ENCODE measurements at regions not wholly inside any gene's neighbourhood (a gene's known extent, or its start where the extent isn't known, plus 50 kb on each side); places are given as distances from the start of the nearest gene placed in this dataset.

DNA sequence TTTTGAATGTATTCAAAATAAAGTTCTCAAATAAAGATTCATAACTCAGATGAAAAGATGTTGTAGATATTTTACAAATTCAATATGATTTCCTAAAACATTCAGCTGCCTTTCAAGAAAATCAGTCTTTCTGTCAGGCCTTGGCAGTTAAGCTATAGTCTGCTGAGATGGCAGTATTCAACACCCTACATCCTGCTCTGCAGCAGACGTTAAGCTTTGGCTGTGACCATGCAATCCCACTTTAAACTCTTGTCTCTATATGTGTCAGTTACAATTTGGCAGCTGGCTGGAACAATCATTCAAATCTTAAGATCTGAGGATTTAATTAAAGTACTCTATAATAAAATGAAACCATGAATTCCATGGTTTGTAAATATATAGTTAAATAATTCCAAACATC is 567.3 kb upstream of the ZNF804A start:
- H3K27ac ChIP-seq (ENCODE audit: low read depth), result no peak overlapping the region
- no peak overlapping the region for H2AFZ ChIP-seq
- no peak overlapping the region for H3K27ac Mint-ChIP-seq
- no peak for TF ChIP-seq JUNB (IDR thresholded peaks at IDR 0.05; ENCODE audit: unreplicated experiment)
- TF ChIP-seq, protein P1, sequence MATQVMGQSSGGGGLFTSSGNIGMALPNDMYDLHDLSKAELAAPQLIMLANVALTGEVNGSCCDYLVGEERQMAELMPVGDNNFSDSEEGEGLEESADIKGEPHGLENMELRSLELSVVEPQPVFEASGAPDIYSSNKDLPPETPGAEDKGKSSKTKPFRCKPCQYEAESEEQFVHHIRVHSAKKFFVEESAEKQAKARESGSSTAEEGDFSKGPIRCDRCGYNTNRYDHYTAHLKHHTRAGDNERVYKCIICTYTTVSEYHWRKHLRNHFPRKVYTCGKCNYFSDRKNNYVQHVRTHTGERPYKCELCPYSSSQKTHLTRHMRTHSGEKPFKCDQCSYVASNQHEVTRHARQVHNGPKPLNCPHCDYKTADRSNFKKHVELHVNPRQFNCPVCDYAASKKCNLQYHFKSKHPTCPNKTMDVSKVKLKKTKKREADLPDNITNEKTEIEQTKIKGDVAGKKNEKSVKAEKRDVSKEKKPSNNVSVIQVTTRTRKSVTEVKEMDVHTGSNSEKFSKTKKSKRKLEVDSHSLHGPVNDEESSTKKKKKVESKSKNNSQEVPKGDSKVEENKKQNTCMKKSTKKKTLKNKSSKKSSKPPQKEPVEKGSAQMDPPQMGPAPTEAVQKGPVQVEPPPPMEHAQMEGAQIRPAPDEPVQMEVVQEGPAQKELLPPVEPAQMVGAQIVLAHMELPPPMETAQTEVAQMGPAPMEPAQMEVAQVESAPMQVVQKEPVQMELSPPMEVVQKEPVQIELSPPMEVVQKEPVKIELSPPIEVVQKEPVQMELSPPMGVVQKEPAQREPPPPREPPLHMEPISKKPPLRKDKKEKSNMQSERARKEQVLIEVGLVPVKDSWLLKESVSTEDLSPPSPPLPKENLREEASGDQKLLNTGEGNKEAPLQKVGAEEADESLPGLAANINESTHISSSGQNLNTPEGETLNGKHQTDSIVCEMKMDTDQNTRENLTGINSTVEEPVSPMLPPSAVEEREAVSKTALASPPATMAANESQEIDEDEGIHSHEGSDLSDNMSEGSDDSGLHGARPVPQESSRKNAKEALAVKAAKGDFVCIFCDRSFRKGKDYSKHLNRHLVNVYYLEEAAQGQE (IDR thresholded peaks at IDR 0.05; ENCODE audit: unreplicated experiment), result no peak
- no peak for TF ChIP-seq CREB1 (CRISPR knock-in tag; IDR thresholded peaks at IDR 0.05; ENCODE audit: low read depth)
- no peak for TF ChIP-seq EZH2 (IDR thresholded peaks at IDR 0.05; ENCODE audit: low read depth, unreplicated experiment)
- no peak for TF ChIP-seq POLR2AphosphoS5 (IDR thresholded peaks at IDR 0.05; ENCODE audit: low read depth)
- TF ChIP-seq, protein P2, sequence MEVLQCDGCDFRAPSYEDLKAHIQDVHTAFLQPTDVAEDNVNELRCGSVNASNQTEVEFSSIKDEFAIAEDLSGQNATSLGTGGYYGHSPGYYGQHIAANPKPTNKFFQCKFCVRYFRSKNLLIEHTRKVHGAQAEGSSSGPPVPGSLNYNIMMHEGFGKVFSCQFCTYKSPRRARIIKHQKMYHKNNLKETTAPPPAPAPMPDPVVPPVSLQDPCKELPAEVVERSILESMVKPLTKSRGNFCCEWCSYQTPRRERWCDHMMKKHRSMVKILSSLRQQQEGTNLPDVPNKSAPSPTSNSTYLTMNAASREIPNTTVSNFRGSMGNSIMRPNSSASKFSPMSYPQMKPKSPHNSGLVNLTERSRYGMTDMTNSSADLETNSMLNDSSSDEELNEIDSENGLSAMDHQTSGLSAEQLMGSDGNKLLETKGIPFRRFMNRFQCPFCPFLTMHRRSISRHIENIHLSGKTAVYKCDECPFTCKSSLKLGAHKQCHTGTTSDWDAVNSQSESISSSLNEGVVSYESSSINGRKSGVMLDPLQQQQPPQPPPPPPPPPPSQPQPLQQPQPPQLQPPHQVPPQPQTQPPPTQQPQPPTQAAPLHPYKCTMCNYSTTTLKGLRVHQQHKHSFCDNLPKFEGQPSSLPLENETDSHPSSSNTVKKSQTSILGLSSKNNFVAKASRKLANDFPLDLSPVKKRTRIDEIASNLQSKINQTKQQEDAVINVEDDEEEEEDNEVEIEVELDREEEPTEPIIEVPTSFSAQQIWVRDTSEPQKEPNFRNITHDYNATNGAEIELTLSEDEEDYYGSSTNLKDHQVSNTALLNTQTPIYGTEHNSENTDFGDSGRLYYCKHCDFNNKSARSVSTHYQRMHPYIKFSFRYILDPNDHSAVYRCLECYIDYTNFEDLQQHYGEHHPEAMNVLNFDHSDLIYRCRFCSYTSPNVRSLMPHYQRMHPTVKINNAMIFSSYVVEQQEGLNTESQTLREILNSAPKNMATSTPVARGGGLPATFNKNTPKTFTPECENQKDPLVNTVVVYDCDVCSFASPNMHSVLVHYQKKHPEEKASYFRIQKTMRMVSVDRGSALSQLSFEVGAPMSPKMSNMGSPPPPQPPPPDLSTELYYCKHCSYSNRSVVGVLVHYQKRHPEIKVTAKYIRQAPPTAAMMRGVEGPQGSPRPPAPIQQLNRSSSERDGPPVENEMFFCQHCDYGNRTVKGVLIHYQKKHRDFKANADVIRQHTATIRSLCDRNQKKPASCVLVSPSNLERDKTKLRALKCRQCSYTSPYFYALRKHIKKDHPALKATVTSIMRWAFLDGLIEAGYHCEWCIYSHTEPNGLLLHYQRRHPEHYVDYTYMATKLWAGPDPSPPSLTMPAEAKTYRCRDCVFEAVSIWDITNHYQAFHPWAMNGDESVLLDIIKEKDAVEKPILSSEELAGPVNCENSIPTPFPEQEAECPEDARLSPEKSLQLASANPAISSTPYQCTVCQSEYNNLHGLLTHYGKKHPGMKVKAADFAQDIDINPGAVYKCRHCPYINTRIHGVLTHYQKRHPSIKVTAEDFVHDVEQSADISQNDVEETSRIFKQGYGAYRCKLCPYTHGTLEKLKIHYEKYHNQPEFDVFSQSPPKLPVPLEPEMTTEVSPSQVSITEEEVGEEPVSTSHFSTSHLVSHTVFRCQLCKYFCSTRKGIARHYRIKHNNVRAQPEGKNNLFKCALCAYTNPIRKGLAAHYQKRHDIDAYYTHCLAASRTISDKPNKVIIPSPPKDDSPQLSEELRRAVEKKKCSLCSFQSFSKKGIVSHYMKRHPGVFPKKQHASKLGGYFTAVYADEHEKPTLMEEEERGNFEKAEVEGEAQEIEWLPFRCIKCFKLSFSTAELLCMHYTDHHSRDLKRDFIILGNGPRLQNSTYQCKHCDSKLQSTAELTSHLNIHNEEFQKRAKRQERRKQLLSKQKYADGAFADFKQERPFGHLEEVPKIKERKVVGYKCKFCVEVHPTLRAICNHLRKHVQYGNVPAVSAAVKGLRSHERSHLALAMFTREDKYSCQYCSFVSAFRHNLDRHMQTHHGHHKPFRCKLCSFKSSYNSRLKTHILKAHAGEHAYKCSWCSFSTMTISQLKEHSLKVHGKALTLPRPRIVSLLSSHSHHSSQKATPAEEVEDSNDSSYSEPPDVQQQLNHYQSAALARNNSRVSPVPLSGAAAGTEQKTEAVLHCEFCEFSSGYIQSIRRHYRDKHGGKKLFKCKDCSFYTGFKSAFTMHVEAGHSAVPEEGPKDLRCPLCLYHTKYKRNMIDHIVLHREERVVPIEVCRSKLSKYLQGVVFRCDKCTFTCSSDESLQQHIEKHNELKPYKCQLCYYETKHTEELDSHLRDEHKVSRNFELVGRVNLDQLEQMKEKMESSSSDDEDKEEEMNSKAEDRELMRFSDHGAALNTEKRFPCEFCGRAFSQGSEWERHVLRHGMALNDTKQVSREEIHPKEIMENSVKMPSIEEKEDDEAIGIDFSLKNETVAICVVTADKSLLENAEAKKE (CRISPR knock-in tag; IDR thresholded peaks at IDR 0.05), result no peak
- TF ChIP-seq, protein P3, sequence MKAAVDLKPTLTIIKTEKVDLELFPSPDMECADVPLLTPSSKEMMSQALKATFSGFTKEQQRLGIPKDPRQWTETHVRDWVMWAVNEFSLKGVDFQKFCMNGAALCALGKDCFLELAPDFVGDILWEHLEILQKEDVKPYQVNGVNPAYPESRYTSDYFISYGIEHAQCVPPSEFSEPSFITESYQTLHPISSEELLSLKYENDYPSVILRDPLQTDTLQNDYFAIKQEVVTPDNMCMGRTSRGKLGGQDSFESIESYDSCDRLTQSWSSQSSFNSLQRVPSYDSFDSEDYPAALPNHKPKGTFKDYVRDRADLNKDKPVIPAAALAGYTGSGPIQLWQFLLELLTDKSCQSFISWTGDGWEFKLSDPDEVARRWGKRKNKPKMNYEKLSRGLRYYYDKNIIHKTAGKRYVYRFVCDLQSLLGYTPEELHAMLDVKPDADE (IDR thresholded peaks at IDR 0.05), result no peak
- TF ChIP-seq ZNF331 (CRISPR knock-in tag; IDR thresholded peaks at IDR 0.05; ENCODE audit: low read depth), result no peak
- TF ChIP-seq STAT1 (IDR thresholded peaks at IDR 0.05; ENCODE audit: unreplicated experiment), result no peak
- TF ChIP-seq EZH2phosphoT487 (IDR thresholded peaks at IDR 0.05; ENCODE audit: unreplicated experiment), result no peak
- TF ChIP-seq NANOG (IDR thresholded peaks at IDR 0.05; ENCODE audit: borderline replicate concordance), result no peak
- TF ChIP-seq, protein P4, sequence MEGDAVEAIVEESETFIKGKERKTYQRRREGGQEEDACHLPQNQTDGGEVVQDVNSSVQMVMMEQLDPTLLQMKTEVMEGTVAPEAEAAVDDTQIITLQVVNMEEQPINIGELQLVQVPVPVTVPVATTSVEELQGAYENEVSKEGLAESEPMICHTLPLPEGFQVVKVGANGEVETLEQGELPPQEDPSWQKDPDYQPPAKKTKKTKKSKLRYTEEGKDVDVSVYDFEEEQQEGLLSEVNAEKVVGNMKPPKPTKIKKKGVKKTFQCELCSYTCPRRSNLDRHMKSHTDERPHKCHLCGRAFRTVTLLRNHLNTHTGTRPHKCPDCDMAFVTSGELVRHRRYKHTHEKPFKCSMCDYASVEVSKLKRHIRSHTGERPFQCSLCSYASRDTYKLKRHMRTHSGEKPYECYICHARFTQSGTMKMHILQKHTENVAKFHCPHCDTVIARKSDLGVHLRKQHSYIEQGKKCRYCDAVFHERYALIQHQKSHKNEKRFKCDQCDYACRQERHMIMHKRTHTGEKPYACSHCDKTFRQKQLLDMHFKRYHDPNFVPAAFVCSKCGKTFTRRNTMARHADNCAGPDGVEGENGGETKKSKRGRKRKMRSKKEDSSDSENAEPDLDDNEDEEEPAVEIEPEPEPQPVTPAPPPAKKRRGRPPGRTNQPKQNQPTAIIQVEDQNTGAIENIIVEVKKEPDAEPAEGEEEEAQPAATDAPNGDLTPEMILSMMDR (conservative IDR thresholded peaks at IDR 0.05; ENCODE audit: low read depth in 2 of 2), result no peak
- TF ChIP-seq ZNF114 (CRISPR knock-in tag; IDR thresholded peaks at IDR 0.05), result no peak
- no peaks in the 10 kb centered on the region for H3K27me3 ChIP-seq (ENCODE audit: insufficient read depth)
- no peak overlapping the region for H3K4me3 ChIP-seq
- no peaks in the 10 kb centered on the region for H3K27me3 Mint-ChIP-seq (ENCODE audit: insufficient read depth, low read depth, poor library complexity)
- no peaks in the 10 kb centered on the region for H3F3A ChIP-seq (replicated peaks; ENCODE audit: low read depth)
- H3K4me1 ChIP-seq (ENCODE audit: insufficient read depth), result no peaks in the 10 kb centered on the region; the same call in 1 of the 2 replicates
- no peak overlapping the region for H3K4me3 Mint-ChIP-seq
- H3K9me2 ChIP-seq (ENCODE audit: insufficient read depth), result no peaks in the 10 kb centered on the region
- DNase-seq (ENCODE audit: low spot score), result no peak
- H3K4me2 ChIP-seq, result no peak overlapping the region
- no peaks in the 10 kb centered on the region for H4K20me1 ChIP-seq (replicated peaks; ENCODE audit: insufficient read depth)
- peaks cover 12% of the 10 kb centered on the region; the same call in 2 of the 3 replicates for H3K4me1 Mint-ChIP-seq
- H3K36me3 Mint-ChIP-seq (ENCODE audit: low read depth), result no peaks in the 10 kb centered on the region
- H3K9me3 Mint-ChIP-seq, result no peaks in the 10 kb centered on the region
- no peaks in the 10 kb centered on the region for H3K36me3 ChIP-seq (ENCODE audit: insufficient read depth)
- H3K79me2 ChIP-seq (replicated peaks; ENCODE audit: insufficient read depth), result no peaks in the 10 kb centered on the region
- ATAC-seq, result peak; percentile 41; the same call in 2 of the 3 replicates

Measured in GM23338 (cell line).